HG03280 (cell line): ENCODE measurements at regions not wholly inside any gene's neighbourhood (a gene's known extent, or its start where the extent isn't known, plus 50 kb on each side); places are given as distances from the start of the nearest gene placed in this dataset.
"Not testable (repeated sequence)": the region's sequence is repeated elsewhere in the genome, so short reads cannot be mapped to it uniquely, and the experiment has no call there.

Experiments
- ATAC-seq: cut with Tn5 transposase; IDR thresholded peaks from one replicate; pipeline ENCODE4 v1.9.1; 2021; ENCODE audit warnings: mild to moderate bottlenecking, moderate library complexity; ENCODE audit not compliant: unreplicated experiment

DNA sequence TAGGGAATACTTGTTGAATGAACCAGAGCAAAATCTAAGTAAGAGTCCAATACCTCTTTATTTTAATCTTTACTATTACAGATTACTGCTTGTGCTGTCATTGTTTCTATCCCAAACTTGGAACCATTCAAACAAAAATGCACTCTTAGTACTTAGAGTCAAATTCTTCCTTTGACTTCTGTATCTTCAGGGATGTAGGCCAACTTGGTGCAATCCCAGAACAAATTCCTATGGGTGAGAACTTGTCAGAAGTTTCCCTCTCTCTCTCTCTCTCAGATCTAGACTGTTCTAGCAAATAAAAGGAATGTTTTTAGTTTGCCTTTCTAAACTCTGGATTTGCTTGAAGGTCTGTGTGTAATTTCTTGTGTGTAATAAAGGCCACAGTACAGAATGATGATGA lies 329.0 kb upstream of the TMTC4 start:
- no peak for ATAC-seq

DNA sequence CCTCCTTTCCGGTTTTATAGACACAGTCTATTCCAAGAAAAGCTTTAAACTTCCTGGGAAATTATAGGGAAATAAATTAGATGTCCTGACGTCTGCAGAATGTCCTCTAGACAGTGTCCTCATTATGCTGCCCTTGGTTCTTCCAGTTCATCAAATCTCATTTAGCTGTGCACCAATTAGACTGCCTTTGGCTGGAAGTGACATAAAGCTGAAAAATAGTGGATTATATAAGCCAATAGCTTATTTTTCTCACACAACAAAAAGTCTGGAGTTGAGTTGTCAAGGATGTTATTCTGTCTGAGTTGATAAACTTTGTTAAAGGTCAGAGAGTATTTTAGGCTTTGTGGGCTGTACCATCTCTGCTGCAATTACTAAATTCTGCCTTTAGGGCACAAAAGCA lies 314.8 kb upstream of the TMTC4 start:
- no peak for ATAC-seq

DNA sequence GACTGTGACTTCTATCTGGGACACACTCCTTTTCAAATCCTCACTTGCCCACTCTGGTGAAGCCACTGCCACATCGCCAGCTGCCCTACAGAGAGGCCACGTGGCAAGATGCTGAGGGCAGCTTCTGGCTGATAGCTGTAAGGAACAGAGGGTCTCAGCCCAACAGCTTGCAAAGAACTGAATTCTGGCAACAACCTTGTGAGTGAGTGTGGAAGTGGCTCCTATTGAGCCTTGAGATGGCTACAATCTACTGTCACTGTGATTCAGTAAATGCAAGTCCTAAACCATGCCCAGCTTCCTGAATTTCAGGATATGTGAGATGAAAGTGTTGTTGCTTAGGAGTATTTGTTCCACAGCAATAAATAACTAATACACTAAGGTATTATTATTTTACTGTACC lies 314.3 kb upstream of the TMTC4 start:
- ATAC-seq, result no peak

DNA sequence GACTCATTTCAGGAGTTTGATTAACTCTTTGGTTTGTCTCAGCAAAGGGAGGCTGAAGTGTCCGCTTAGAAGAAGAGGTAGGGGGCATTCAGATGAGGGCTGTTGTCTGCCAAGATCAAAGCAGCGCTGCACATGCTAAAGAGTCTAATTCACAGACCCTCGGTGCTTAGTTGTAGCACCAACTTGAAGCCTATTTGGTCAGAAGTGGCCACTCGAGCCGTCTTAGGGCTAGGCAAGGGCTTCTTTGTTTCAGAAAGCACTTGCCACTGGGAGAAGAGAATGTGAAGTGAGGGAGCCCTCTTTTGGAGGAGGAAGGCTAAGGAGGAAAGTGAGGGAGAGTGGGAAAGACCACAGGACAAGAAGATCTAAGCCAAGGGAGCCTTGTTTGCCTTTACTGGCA lies 313.4 kb upstream of the TMTC4 start:
- no peak for ATAC-seq

DNA sequence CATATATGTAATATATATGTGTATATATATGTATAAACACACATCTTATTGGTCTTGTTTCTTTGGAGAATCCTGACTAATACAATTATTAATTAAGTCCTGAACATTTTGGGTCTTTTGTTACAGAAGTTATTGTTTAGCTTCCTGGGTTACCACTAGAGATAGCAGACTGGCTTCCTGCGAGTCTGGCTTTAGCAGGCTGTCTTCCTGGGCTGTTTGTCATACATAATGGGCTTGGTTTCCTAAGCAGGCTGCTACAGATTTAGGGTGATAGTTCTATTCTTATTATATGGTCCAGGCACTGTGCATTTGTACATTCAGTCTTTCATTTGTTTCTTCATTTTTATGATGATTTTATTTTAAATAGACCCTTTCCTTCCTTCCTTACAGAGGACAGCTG lies 312.0 kb upstream of the TMTC4 start:
- ATAC-seq, result no peak

DNA sequence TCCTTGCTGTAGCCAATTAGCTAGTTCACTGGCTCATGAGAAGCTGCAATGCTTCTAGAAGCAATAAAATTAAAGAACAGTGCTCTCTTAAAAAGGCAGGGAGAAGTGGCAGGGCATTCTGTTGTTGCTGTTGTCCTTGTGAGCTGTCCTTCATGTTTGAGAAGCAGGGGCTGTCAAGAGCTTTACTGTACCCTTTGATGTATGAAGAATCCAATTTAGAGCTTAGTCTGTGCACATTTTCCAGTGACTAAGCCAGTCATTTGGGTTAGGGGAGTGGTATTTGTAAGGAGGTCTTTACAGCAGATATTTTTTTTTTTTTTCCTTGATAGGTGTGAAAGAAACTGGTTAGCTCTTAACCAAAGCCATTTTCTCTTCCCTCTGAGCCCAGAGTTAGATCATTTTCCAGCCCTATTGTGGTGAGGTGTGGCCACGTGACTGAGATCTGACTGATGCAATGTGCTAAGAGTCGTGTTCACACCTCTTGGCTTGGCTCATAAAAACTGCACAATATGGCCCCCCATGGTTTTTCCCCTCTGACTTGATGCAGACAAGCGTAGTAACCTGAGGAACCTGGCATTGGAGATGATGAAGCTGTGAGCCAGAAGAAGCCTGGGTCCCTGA lies 309.6 kb upstream of the TMTC4 start:
- ATAC-seq, result no peak

DNA sequence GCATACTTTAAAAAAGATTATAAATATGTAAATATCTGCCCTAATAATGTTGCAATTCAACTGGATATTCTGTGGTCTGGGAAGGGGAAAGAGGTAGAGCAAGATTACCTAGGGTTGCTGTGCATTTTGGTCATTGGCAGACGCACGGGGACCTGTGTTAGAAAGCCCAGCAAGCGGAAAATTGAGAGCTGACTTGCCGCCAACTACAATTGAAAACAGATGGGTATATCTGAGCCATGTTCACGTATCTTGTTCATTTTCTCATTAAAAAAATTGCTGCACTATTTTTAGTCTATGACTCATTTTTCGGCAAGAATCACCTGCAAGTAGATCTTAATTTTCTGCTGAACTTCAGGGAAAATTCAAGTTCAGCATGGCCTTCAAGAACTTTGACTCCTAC lies 308.5 kb upstream of the TMTC4 start:
- no peak for ATAC-seq

DNA sequence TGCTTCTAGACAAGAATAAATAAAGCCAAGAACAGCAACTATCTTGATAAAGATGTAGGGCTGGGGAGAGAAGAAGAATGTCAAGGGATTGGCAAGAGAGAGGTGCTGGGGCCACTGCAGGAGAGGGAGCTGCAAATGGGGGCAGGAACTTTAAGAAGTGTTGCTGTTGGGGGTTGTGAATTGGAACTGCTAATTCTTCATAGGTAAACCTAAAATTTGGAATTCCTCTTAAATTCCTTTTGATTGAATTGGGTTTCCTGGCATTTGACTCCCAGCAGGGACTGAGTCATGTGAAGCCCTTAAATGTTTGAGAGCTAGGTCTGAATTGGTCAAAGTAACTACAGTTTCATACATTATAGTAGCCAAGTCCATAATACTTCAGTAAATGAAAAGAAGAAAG lies 305.6 kb upstream of the TMTC4 start:
- no peak for ATAC-seq

DNA sequence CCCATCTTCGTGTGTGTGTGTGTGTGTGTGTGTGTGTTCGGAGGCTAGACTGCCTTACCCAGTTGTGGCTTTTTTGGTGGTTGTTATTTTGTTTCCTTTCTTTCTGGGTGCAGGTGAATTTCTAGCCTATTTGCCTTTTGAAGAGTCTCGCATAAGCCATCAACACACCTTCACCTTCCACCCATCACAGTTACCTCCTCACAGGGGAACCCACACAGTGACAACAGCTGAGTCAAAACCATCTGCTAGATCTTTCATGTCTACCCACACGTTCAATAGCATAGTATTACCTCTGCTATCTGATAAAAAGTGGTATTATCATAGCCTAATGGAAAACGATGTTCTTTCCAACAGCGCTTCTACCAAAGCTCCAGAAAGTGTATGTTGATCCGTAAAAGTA lies 303.2 kb upstream of the TMTC4 start:
- ATAC-seq, result no peak

DNA sequence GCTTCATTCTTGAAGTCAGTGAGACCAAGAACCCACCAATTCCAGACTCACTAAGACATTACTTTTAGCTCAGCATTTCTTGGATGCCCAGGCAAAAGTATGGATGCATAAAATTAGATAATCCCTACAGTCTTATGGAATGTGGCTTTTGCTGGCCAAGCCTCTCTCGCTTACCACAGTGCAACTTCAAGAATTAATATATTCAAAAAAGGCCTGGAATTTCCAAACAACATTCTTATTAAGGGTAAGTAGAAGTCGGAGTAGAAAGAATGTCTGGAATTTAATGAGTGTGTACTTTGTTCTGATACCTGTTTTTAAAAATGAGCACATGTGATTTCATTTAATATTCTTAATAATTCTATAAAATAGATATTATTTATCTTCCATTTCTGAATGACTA lies 302.4 kb upstream of the TMTC4 start:
- ATAC-seq, result no peak

DNA sequence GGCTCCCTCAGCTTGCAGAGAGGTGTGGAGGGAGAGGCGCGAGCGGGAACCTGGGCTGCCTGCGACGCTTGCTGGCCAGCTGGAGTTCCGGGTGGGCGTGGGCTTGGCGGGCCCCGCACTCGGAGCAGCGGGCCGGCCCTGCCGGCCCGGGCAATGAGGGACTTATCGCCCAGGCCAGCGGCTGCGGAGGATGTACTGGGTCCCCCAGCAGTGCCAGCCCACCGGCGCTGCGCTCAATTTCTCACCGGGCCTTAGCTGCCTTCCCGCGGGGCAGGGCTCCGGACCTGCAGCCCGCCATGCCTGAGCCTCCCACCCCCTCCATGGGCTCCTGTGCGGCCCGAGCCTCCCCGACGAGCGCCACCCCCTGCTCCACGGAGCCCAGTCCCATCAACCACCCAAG lies 301.1 kb upstream of the TMTC4 start:
- ATAC-seq, result not testable (repeated sequence)

DNA sequence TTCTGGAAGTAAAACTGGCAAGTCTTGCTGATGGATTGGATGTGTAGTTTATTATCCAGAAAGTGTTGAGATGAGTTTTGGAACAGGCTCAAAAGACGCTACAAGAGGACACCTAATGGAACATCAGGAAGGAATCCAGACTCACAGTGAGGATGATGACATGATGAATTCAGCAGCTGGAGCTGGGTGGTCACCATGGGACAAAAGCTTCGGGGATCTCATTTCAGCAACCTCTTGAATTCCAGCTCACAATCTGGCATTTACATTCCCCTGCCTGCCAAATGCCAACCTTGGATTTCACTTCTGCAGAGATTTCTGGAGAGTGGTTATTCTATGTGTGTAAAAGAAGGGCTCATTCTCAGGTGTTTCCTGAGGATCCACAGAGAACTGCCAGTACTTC lies 288.0 kb upstream of the TMTC4 start:
- ATAC-seq, result no peak

DNA sequence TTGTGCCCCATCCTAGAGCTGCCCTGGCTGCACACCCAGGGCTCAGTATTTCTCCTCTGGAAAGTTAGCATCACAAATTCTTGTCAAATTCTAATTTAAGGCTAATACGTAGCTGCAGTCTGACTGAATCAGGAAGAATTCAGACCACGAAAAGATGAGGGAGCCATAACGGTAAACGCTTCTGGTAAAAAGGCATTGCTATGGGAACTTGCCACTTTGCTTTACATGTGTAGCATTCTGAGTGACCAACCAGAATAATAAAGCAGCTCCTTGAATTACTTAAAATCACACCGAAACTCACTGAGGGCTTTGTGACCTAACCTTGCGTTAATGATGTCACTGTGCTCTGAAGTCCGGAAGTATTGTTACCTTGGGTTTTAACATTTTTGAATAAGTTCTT lies 286.6 kb upstream of the TMTC4 start:
- ATAC-seq, result no peak

DNA sequence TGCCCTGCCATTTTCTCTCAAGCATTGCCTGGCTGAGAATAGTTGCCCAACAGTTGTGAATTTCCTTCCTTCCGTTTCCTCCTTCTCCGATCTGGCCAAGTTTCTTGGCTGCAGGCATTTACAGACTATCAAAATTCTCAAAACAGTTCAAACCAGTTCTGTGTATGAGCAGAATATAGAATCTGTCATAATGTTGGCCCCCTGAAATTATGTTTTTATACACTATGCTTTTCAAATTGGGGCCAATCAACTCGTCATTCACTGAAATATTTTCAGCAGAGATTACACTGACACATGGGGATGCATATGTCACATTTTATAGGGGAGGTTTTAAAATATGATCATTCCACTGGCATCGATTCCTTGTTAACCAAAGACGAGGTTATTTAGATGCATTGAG lies 284.2 kb upstream of the TMTC4 start:
- no peak for ATAC-seq

DNA sequence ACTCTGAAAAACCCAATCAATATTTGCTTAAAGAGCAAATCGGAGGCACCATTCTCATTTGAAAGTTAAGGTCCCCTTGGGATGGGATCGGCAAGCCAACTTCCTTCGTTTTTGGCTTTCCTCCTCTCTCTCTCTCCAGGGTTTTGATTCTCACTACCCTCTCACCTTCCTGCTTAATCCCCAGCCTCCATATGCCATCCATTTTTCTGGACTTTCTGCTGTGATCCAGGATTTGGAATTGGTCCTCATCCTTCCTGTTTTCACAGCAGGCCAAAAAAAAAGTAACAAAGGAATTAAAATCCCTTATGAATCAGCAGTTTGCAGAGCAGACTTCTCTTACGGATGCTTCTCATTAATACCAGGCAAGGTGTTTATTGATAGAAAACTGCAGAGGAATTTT lies 283.1 kb upstream of the TMTC4 start:
- ATAC-seq, result no peak

DNA sequence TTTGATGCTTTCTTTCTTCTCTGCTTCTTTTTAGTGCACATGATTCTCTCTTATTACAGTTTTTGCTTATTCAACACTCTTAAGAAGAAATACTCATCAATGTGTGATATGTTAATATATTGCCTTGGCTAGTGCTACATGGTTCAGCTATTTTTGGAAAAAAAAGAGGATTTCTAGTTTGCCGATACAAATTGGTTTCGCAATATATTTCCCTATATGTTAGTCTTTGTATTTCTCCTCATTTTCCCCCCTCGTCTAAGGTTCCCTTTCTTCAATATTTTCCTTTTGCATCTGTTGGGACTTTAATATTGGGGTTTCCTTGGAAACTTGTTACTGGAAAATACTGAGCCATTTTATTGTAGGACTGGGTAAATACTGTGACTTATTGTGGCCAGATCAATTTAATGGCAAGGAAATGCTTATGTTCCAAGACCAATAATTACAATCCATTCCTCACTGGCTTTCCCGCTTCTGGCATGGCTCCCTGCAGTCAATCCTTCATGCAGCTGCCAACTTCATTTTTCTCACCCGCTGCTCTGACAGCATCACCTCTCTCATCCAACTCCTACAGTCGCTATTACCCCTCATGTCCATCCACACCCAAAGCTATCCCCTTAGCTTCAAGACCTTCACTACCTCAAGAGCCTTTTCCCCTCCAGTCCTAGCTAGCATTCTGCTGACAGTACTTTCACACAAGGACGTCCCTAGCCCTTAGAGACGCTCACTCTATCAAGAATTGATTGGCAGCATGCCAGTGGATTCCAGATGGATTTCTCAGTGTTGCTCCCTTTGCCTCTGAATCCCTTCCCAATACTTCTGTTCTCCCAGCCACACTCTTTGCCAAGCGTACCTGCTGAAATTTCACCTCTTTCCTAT lies 280.1 kb upstream of the TMTC4 start:
- ATAC-seq, result no peak

DNA sequence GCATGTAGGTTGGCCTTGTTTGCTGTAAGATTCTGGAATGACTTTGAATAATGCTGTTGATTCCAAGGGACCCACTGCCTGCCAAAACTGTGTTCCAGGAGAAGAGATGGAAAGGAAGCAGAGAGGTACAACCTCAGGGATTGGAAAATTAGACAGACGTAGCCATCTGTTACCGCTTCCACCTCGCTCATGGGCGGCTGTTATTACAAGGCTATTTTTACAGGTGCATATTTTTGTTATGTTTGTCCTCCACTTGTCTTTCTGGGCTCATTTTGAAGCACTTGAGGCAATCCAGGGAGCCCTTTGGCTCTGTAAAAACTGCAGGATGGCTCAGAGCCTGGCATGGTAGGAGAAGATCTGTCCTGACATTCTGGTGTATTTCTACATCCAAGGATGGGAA lies 276.4 kb upstream of the TMTC4 start:
- no peak for ATAC-seq

DNA sequence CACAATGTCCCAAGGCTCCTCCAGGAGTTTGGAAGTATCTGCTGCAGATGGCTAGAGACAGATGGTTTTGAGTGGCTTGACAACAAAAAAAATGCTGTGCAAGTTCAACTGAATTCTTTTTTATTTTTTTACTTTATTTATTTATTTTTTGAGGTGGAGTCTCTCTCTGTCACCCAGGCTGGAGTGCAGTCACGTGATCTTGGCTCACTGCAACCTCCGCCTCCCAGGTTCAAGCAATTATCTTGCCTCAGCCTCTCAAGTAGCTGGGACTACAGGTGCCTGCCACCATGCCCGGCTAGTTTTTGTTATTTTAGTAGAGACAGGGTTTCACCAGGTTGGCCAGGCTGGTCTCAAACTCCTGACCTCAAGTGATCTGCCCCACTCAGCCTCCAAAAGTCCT lies 274.3 kb upstream of the TMTC4 start:
- ATAC-seq, result not testable (repeated sequence)

DNA sequence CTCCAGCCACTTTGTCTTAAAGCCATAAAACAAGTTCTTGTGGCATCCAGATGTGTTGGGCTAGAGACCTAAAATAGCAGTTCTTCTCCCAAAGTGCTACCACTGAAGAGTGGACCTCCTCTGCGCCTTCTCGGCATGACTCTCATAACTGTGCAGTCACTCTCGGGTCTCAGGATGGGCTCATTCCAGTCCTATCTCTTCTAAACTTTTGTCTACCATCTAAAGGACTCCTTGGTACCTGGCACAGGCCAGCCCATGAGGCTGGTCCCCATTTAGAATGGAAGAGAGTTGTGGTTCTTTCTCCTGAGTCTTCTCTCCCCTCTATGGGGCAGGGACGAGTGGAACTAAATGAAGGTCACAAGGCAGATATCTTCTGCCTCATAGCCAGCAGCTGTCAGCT lies 272.0 kb upstream of the TMTC4 start:
- ATAC-seq, result no peak

DNA sequence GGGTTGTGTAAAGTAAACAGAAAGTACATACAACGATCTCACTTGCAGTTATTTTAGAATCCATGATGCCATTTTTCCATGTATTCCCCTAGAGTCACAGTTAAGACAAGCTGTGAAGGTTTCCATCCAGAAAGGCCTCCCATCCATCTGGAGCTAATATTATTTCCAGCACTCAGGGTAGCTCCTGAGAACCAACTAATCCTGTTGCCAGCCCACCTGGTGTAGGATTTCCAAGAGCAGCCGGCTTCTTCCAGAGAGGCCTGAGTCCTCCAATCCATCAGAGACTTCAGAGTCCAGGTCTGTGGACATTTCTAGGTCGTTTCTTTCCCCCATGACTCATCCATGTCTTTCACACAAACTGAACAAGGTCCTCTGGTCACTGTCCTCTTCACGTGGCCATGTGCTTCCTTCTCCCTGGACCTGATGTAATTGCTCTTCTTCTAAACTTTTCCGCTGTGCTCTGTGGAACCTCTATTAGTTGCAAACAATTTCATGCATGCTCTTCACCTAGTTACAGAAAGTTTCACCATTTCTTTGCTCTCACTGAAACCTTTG lies 270.3 kb upstream of the TMTC4 start:
- ATAC-seq, result no peak

DNA sequence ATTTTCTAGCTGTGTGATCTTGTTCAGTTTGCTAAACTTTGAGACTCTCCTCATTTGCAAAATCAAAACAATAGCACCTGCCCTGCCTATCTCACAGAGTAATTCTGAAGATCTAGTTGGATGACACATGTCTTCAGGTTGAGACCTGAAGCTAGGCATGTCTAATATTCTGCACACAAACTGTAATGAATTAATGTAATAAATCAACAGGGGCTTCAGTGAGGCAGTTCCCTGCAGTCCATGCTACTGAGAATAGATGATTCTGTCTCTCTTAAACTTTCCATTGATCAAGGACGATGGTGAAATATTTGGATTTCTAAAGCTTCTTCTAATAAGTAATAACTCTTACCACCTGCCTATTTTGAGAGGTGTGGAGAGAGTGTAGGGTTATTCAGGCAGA lies 268.1 kb upstream of the TMTC4 start:
- no peak for ATAC-seq
